ENCODE measurements at regions not wholly inside any gene's neighbourhood (a gene's known extent, or its start where the extent isn't known, plus 50 kb on each side); places are given as distances from the start of the nearest gene placed in this dataset.
"Not testable (repeated sequence)": the region's sequence is repeated elsewhere in the genome, so short reads cannot be mapped to it uniquely, and the experiment has no call there.

GRCh38 chr10:9268176-9268575, 1213.7 kb downstream of the GATA3 start:
- BruUV-seq (replicated peaks): no TSS peak
- Histone ChIP-seq H3K4me2 (ENCODE audit: insufficient read depth, low read length) (no peak overlapping the region), H3K79me2 (ENCODE audit: control insufficient read depth, insufficient read depth, low read length) (no peaks in the 10 kb centered on the region), H3K27ac (ENCODE audit: insufficient read depth, low read depth, low read length) (no peak overlapping the region), H3K4me1 (ENCODE audit: control insufficient read depth, extremely low read depth, insufficient read depth, low read length) (no peaks in the 10 kb centered on the region), H3K27me3 (ENCODE audit: control insufficient read depth in 2 of 2, insufficient read depth in 2 of 2, low read length in 2 of 2) (no peaks in the 10 kb centered on the region), H3K9ac (replicated peaks; ENCODE audit: extremely low read depth, insufficient read depth, low read length) (no peak overlapping the region), H2AFZ (ENCODE audit: low read depth, low read length) (no peak overlapping the region), H3K9me3 (replicated peaks; ENCODE audit: control insufficient read depth, insufficient read depth, low read length) (no peaks in the 10 kb centered on the region), H4K20me1 (replicated peaks; ENCODE audit: control insufficient read depth, extremely low read depth, insufficient read depth, low read length) (no peaks in the 10 kb centered on the region), H3K9me1 (replicated peaks; ENCODE audit: control insufficient read depth, extremely low read depth, insufficient read depth, low read length) (no peaks in the 10 kb centered on the region), H3K4me3 (replicated peaks in 1 of 3; ENCODE audit: insufficient read depth in 1 of 3, low read depth in 1 of 3, low read length in 3 of 3) (no peak overlapping the region), H3K36me3 (ENCODE audit: control insufficient read depth in 2 of 2, extremely low read depth in 1 of 2, insufficient read depth in 2 of 2, low read length in 2 of 2) (no peaks in the 10 kb centered on the region)
- ChIA-PET POLR2A (no interaction called here), CTCF (no interaction called here)
- DNase-seq (ENCODE audit: low read depth, low spot score) (no peak), FAIRE-seq (no peak)
- intact Hi-C loops (cut with micrococcal nuclease): no loop called here
- TF ChIP-seq FOS (IDR thresholded peaks at IDR 0.05; ENCODE audit: borderline replicate concordance, insufficient read depth, low read length) (no peak), JUN (IDR thresholded peaks at IDR 0.05; ENCODE audit: borderline replicate concordance, insufficient read depth, insufficient read length, low read depth) (no peak), MAX (IDR thresholded peaks at IDR 0.05; ENCODE audit: insufficient read depth, insufficient read length) (no peak)
- dilution Hi-C loops (cut with MboI; ENCODE audit: extremely low pct_ligation_motif_present, low sequenced_read_pairs): no loop called here

GRCh38 chr10:9273126-9273833, 1218.8 kb downstream of the GATA3 start:
- H4K20me1 ChIP-seq (replicated peaks; ENCODE audit: control insufficient read depth, extremely low read depth, insufficient read depth, low read length); H3K79me2 ChIP-seq (ENCODE audit: control insufficient read depth, insufficient read depth, low read length); intact Hi-C loops (cut with micrococcal nuclease); H3K27ac ChIP-seq (ENCODE audit: insufficient read depth, low read depth, low read length); DNase-seq (ENCODE audit: low read depth, low spot score); H3K9ac ChIP-seq (replicated peaks; ENCODE audit: extremely low read depth, insufficient read depth, low read length); H3K4me3 ChIP-seq (replicated peaks in 1 of 3; ENCODE audit: insufficient read depth in 1 of 3, low read depth in 1 of 3, low read length in 3 of 3); H3K36me3 ChIP-seq (ENCODE audit: control insufficient read depth in 2 of 2, extremely low read depth in 1 of 2, insufficient read depth in 2 of 2, low read length in 2 of 2); H3K9me1 ChIP-seq (replicated peaks; ENCODE audit: control insufficient read depth, extremely low read depth, insufficient read depth, low read length); POLR2A ChIA-PET; H3K27me3 ChIP-seq (ENCODE audit: control insufficient read depth in 2 of 2, insufficient read depth in 2 of 2, low read length in 2 of 2); FAIRE-seq; H3K4me2 ChIP-seq (ENCODE audit: insufficient read depth, low read length); dilution Hi-C loops (cut with MboI; ENCODE audit: extremely low pct_ligation_motif_present, low sequenced_read_pairs); CTCF ChIA-PET; BruUV-seq (replicated peaks); H3K9me3 ChIP-seq (replicated peaks; ENCODE audit: control insufficient read depth, insufficient read depth, low read length); H2AFZ ChIP-seq (ENCODE audit: low read depth, low read length); H3K4me1 ChIP-seq (ENCODE audit: control insufficient read depth, extremely low read depth, insufficient read depth, low read length): not testable (repeated sequence)

Data from endothelial cell of umbilical vein (primary cell).